Neural progenitor cell (in vitro differentiated cells): ENCODE measurements at regions not wholly inside any gene's neighbourhood (a gene's known extent, or its start where the extent isn't known, plus 50 kb on each side); places are given as distances from the start of the nearest gene placed in this dataset.
A peak's percentile ranks its signal among the peaks of the same experiment; 100 is the strongest.

Experiments used
- DNase-seq: peaks from one replicate; pipeline ENCODE4 v3.0.0-alpha.2; 2016; ENCODE audit warnings: low spot score
- H2AFZ ChIP-seq: fragments of 200-600 bp; sonication (generic); replicated peaks from 2 replicates; pipeline ENCODE4 v1.6.1; 2016; ENCODE audit warnings: antibody characterized with exemption
- H3F3A ChIP-seq: fragments of 200-600 bp; sonication (generic); 2 replicates; pipeline ENCODE4 v1.6.1; 2016; ENCODE audit warnings: antibody characterized with exemption, low read depth
- H3K27ac ChIP-seq: fragments of 200-600 bp; sonication (generic); 2 replicates; pipeline ENCODE4 v1.5.1; 2016; ENCODE audit warnings: mild to moderate bottlenecking
- H3K27me3 ChIP-seq: fragments of 200-600 bp; sonication (generic); 2 replicates; pipeline ENCODE4 v1.6.1; 2016; ENCODE audit warnings: mild to moderate bottlenecking, moderate library complexity
- H3K36me3 ChIP-seq: fragments of 200-600 bp; sonication (generic); 2 replicates; pipeline ENCODE4 v1.5.1; 2016
- H3K4me1 ChIP-seq: fragments of 200-600 bp; sonication (generic); 2 replicates; pipeline ENCODE4 v1.6.1; 2016; ENCODE audit warnings: mixed run types
- H3K4me2 ChIP-seq: fragments of 200-600 bp; sonication (generic); 2 replicates; pipeline ENCODE4 v1.6.1; 2016
- H3K4me3 ChIP-seq: fragments of 200-600 bp; sonication (generic); 2 replicates; pipeline ENCODE4 v1.5.1; 2016
- H3K79me2 ChIP-seq: fragments of 200-600 bp; sonication (generic); 2 replicates; pipeline ENCODE4 v1.6.1; 2016; ENCODE audit warnings: low read depth
- H3K9ac ChIP-seq: fragments of 200-600 bp; sonication (generic); 2 replicates; pipeline ENCODE4 v1.6.1; 2016
- H3K9me3 ChIP-seq: fragments of 200-600 bp; sonication (generic); 2 replicates; pipeline ENCODE4 v1.5.1; 2016; ENCODE audit warnings: low read depth
- H4K20me1 ChIP-seq: fragments of 200-600 bp; sonication (generic); 2 replicates; pipeline ENCODE4 v1.6.1; 2016; ENCODE audit warnings: low read depth
- H3K27ac Mint-ChIP-seq: 3 replicates; pipeline ENCODE4 v1.8.0; 2021; ENCODE audit warnings: mixed read lengths
- H3K27me3 Mint-ChIP-seq: 2 replicates; pipeline ENCODE4 v1.8.0; 2022; ENCODE audit warnings: low read depth, mild to moderate bottlenecking, inconsistent platforms, moderate library complexity, mixed read lengths; ENCODE audit not compliant: insufficient read depth
- H3K36me3 Mint-ChIP-seq: 3 replicates; pipeline ENCODE4 v1.8.0; 2021; ENCODE audit warnings: mixed read lengths
- H3K4me1 Mint-ChIP-seq: 3 replicates; pipeline ENCODE4 v1.8.0; 2021; ENCODE audit warnings: mixed read lengths
- H3K4me3 Mint-ChIP-seq: 3 replicates; pipeline ENCODE4 v1.8.0; 2021; ENCODE audit warnings: mild to moderate bottlenecking, moderate library complexity, mixed read lengths
- H3K9me3 Mint-ChIP-seq: 3 replicates; pipeline ENCODE4 v1.8.0; 2020; ENCODE audit warnings: mixed read lengths
- CTCF ChIP-seq: fragments of 200-600 bp; sonication (generic); IDR thresholded peaks from 2 replicates; pipeline ENCODE4 v1.5.1; 2017; ENCODE audit warnings: antibody characterized with exemption, mild to moderate bottlenecking
- EZH2 ChIP-seq: fragments of 200-600 bp; sonication (generic); IDR thresholded peaks from 2 replicates; pipeline ENCODE4 v1.6.1; 2017; ENCODE audit warnings: antibody characterized with exemption, mild to moderate bottlenecking, moderate library complexity
- EZH2phosphoT487 ChIP-seq: fragments of 200-600 bp; sonication (generic); IDR thresholded peaks from 2 replicates; pipeline ENCODE4 v1.6.1; 2017; ENCODE audit warnings: antibody characterized with exemption

DNA sequence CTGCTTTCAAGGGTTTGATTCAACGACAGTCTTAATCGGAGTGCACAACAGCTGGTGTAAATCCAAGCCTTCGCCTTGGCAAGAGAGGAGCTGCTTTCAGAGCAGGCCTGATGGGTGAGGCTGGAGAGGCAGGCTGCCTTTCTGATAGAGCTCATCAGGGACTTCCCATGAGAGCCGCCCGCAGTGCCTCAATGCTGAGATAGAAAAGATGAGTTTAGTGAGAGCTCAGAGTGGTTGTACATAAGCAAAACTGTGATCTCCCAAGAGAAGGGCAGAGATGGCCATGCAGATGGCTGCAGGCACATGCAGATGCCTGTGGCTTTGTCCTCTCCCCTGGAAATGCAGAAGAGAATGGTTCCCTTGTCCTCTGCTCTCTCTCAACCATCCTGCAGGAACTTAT, 122.1 kb downstream of the ARL4C start:
- Mint-ChIP-seq H3K27me3 (peaks cover 30% of the 10 kb centered on the region), H3K9me3 (peaks cover 18% of the 10 kb centered on the region), H3K27ac (peak overlapping the region; percentile 19), H3K36me3 (peaks cover 5% of the 10 kb centered on the region), H3K4me3 (no peak overlapping the region), H3K4me1 (peaks cover 48% of the 10 kb centered on the region)
- Histone ChIP-seq H3K79me2 (no peaks in the 10 kb centered on the region), H2AFZ (peak overlapping the region; percentile 79), H3K4me1 (peaks cover 31% of the 10 kb centered on the region), H3K9ac (no peak overlapping the region), H3K27me3 (no peaks in the 10 kb centered on the region), H4K20me1 (no peaks in the 10 kb centered on the region), H3K4me3 (no peak overlapping the region), H3K4me2 (no peak overlapping the region), H3K36me3 (no peaks in the 10 kb centered on the region), H3K9me3 (no peaks in the 10 kb centered on the region), H3K27ac (no peak overlapping the region), H3F3A (peaks cover under 1% of the 10 kb centered on the region)
- TF ChIP-seq EZH2phosphoT487 (no peak), EZH2 (no peak), CTCF (no peak)
- DNase-seq: no peak

DNA sequence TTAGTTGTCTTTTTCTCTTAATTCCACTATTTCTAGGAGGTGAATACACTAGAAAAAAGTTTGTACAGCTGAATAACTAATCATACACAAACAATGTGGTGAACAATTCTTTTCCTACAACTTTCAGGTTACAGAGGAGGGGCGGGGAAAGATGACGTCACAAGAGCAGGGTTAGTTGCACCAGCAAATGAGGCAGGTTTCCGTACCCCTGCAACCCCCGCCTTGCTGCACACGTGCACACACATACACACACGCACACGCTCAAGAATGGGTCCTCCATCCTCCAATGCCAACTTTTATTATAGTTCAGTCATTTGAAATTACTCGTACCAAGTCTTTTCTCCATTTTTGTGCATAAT, 122.8 kb downstream of the ARL4C start:
- no peak overlapping the region for H3K9ac ChIP-seq
- Mint-ChIP-seq H3K36me3 (peaks cover 2% of the 10 kb centered on the region), H3K27me3 (peaks cover 28% of the 10 kb centered on the region), H3K4me3 (no peak overlapping the region), H3K9me3 (peaks cover 18% of the 10 kb centered on the region), H3K27ac (peak overlapping the region; percentile 60), H3K4me1 (peaks cover 50% of the 10 kb centered on the region)
- H3K36me3 ChIP-seq: no peaks in the 10 kb centered on the region
- H4K20me1 ChIP-seq: no peaks in the 10 kb centered on the region
- DNase-seq: no peak
- peaks cover 37% of the 10 kb centered on the region for H3K4me1 ChIP-seq
- no peak overlapping the region for H2AFZ ChIP-seq
- H3F3A ChIP-seq: peaks cover 6% of the 10 kb centered on the region
- H3K27me3 ChIP-seq: no peaks in the 10 kb centered on the region
- no peak overlapping the region for H3K4me2 ChIP-seq
- H3K27ac ChIP-seq: no peak overlapping the region
- H3K79me2 ChIP-seq: no peaks in the 10 kb centered on the region
- TF ChIP-seq EZH2phosphoT487: no peak
- no peak for TF ChIP-seq CTCF
- TF ChIP-seq EZH2: no peak
- H3K4me3 ChIP-seq: no peak overlapping the region
- no peaks in the 10 kb centered on the region for H3K9me3 ChIP-seq

DNA sequence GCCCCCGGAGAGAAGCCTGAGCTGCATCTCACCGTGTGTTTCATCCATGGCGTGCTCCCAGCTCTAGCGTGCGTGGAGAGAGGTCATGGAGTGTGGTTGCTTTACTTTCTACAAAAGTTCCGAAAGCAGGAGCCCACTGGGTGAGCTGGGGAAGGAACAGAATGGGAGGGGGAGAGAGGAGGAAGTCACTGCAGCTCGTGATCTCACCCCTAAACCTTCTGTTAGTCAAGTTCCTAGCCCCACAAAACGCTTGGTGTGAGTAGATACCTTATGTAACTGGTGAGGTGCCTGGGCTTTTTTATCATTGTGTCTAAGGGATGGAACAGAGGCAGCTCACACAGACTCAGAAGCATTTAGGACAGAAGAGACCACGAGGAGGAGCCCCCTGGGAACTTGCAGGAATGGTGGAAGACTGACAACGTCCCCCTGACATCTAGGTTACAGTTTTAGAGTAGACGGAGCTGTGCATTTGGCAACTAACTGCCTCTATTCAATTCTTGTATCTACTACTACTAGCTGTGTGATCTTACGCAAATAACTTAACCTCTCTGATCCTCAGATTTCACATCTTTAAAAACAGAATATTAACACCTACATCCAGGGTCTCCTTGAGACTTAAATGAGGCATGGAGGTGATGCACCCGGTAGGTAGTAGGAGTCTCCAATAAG, 123.3 kb downstream of the ARL4C start:
- H3K4me3 Mint-ChIP-seq: no peak overlapping the region
- no peak overlapping the region for H3K4me2 ChIP-seq
- H3K36me3 Mint-ChIP-seq: peaks cover 2% of the 10 kb centered on the region
- no peak overlapping the region for H3K27ac ChIP-seq
- no peak for TF ChIP-seq EZH2
- no peak for TF ChIP-seq EZH2phosphoT487
- no peak for TF ChIP-seq CTCF
- peak overlapping the region; percentile 22 for H3K27ac Mint-ChIP-seq
- no peak for DNase-seq
- H3K4me1 Mint-ChIP-seq: peaks cover 52% of the 10 kb centered on the region
- peaks cover 18% of the 10 kb centered on the region for H3K9me3 Mint-ChIP-seq
- H3K4me1 ChIP-seq: peaks cover 42% of the 10 kb centered on the region
- no peaks in the 10 kb centered on the region for H3K27me3 ChIP-seq
- no peak overlapping the region for H3K4me3 ChIP-seq
- peak overlapping the region; percentile 23 for H2AFZ ChIP-seq
- H3F3A ChIP-seq: peaks cover 11% of the 10 kb centered on the region
- no peaks in the 10 kb centered on the region for H3K79me2 ChIP-seq
- H4K20me1 ChIP-seq: no peaks in the 10 kb centered on the region
- H3K9me3 ChIP-seq: no peaks in the 10 kb centered on the region
- H3K36me3 ChIP-seq: no peaks in the 10 kb centered on the region
- H3K27me3 Mint-ChIP-seq: peaks cover 28% of the 10 kb centered on the region
- H3K9ac ChIP-seq: no peak overlapping the region
